ENCODE measurements at regions not wholly inside any gene's neighbourhood (a gene's known extent, or its start where the extent isn't known, plus 50 kb on each side); places are given as distances from the start of the nearest gene placed in this dataset.
A peak's percentile ranks its signal among the peaks of the same experiment; 100 is the strongest.

GRCh38 chr5:68352166-68352565, 136.6 kb downstream of the PIK3R1 start:
- Mint-ChIP-seq H3K9me3 (peaks cover 7% of the 10 kb centered on the region), H3K27me3 (ENCODE audit: low read depth) (no peaks in the 10 kb centered on the region), H3K36me3 (ENCODE audit: insufficient read depth) (no peaks in the 10 kb centered on the region), H3K4me3 (no peak overlapping the region), H3K4me1 (ENCODE audit: low read depth) (no peaks in the 10 kb centered on the region)
- ATAC-seq (no peak), DNase-seq (no peak)

DNA sequence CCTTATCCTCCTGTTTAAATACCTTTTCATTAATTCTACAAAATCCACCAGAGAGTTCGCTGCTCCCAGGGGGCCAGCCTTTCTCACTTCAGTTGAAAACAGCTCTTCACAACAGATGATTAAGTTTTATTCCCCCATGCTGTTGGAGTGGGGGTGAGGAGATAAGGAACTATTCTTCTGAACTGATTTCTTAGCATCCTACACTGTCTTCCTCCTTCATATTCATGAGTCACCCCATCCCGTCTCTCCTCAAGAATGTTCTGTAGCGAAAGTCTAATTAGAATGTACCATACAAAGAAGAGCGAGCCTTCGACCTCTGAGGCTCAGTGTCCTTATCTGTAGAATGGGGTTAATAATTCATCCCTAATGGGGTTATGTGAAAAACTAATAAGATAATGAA, 138.0 kb downstream of the PIK3R1 start:
- Mint-ChIP-seq H3K36me3 (ENCODE audit: insufficient read depth) (no peaks in the 10 kb centered on the region), H3K9me3 (no peaks in the 10 kb centered on the region), H3K27me3 (ENCODE audit: low read depth) (no peaks in the 10 kb centered on the region), H3K4me1 (ENCODE audit: low read depth) (no peaks in the 10 kb centered on the region), H3K4me3 (no peak overlapping the region)
- ATAC-seq, result no peak
- no peak for DNase-seq

DNA sequence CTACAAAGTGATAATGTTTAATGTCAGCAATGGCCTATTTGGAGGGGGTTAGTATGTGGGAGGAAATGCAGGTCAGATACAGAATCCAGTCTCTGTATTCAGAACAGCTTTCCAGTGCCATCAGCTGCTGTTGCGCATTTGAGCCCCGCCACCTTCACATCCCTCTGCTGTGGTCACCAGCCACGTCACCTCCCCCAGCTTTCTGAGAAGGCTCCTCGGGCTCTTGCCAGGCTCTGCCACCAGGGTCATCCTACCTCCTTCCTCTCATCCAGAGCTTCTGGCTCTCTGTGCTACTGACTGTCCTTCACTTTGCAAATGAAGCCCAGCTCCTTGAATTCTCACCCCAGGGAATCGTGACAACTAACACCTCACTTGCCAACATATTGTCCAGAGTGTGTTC, 138.8 kb downstream of the PIK3R1 start:
- Mint-ChIP-seq H3K4me3 (no peak overlapping the region), H3K27me3 (ENCODE audit: low read depth) (no peaks in the 10 kb centered on the region), H3K4me1 (ENCODE audit: low read depth) (no peaks in the 10 kb centered on the region), H3K9me3 (no peaks in the 10 kb centered on the region), H3K36me3 (ENCODE audit: insufficient read depth) (no peaks in the 10 kb centered on the region)
- ATAC-seq, result no peak
- no peak for DNase-seq

GRCh38 chr5:68356216-68356615, 140.7 kb downstream of the PIK3R1 start:
- H3K4me1 Mint-ChIP-seq (ENCODE audit: low read depth), result peaks cover 2% of the 10 kb centered on the region
- no peak for ATAC-seq
- no peaks in the 10 kb centered on the region for H3K9me3 Mint-ChIP-seq
- H3K36me3 Mint-ChIP-seq (ENCODE audit: insufficient read depth), result no peaks in the 10 kb centered on the region
- no peak for DNase-seq
- H3K27me3 Mint-ChIP-seq (ENCODE audit: low read depth), result no peaks in the 10 kb centered on the region
- no peak overlapping the region for H3K4me3 Mint-ChIP-seq

DNA sequence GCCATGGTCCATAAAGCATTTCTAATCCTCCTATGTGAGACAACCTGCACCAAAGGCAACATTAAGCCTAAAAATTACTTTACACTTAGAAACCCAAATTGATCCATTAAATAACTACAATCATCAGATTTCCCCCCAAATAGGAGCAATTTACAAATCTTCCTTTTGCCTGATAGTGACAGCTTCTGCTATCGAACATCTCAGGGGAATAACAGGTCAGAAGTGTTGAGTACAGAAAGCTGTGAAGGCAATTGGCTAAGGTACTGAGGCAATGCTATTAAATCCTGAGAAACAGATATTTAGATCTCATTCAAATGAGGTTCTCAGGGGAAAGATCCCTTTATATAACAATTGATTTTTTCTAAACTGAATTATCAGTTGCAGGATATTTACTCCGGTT, 141.1 kb downstream of the PIK3R1 start:
- no peaks in the 10 kb centered on the region for H3K36me3 Mint-ChIP-seq (ENCODE audit: insufficient read depth)
- peaks cover 2% of the 10 kb centered on the region for H3K4me1 Mint-ChIP-seq (ENCODE audit: low read depth)
- no peak overlapping the region for H3K4me3 Mint-ChIP-seq
- H3K27me3 Mint-ChIP-seq (ENCODE audit: low read depth), result no peaks in the 10 kb centered on the region
- no peaks in the 10 kb centered on the region for H3K9me3 Mint-ChIP-seq
- ATAC-seq (no peak), DNase-seq (no peak)

- Mint-ChIP-seq H3K36me3 (ENCODE audit: insufficient read depth) (no peaks in the 10 kb centered on the region), H3K27me3 (ENCODE audit: low read depth) (no peaks in the 10 kb centered on the region), H3K4me3 (no peak overlapping the region), H3K9me3 (peaks cover 8% of the 10 kb centered on the region), H3K4me1 (ENCODE audit: low read depth) (peaks cover 2% of the 10 kb centered on the region)
- DNase-seq (no peak), ATAC-seq (no peak)
Observed at GRCh38 chr5:68359699-68360098, 144.1 kb downstream of the PIK3R1 start.

GRCh38 chr5:68362331-68362730, 146.8 kb downstream of the PIK3R1 start:
- no peaks in the 10 kb centered on the region for H3K36me3 Mint-ChIP-seq (ENCODE audit: insufficient read depth)
- peaks cover 9% of the 10 kb centered on the region for H3K4me1 Mint-ChIP-seq (ENCODE audit: low read depth)
- H3K27me3 Mint-ChIP-seq (ENCODE audit: low read depth), result no peaks in the 10 kb centered on the region
- no peak overlapping the region for H3K4me3 Mint-ChIP-seq
- DNase-seq, result no peak
- ATAC-seq, result no peak
- H3K9me3 Mint-ChIP-seq, result peaks cover 8% of the 10 kb centered on the region

DNA sequence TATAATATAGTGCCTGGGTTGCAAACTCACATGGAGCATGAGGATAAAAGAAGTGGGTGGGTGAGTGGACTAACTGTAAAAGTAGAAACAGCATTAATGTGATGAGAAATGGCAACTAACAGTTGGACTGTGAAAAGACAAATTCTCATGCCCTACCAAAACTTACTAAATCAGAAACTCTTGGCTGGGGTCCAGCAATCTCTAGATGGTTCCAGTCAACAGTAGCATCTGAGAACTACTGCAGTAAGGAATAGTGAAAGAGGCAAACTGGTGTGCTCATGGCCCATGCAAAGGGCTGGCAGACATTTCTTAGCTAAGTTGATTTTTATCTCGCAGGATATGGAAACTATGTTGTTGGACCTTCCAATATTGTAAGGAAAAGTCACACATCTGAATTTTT, 150.3 kb downstream of the PIK3R1 start:
- peaks cover 8% of the 10 kb centered on the region for H3K9me3 Mint-ChIP-seq
- DNase-seq, result no peak

GRCh38 chr5:68367287-68367686, 151.7 kb downstream of the PIK3R1 start:
- no peak for ATAC-seq
- H3K27me3 Mint-ChIP-seq (ENCODE audit: low read depth), result no peaks in the 10 kb centered on the region
- H3K36me3 Mint-ChIP-seq (ENCODE audit: insufficient read depth), result no peaks in the 10 kb centered on the region
- no peak for DNase-seq
- no peak overlapping the region for H3K4me3 Mint-ChIP-seq
- H3K9me3 Mint-ChIP-seq, result peaks cover 7% of the 10 kb centered on the region
- H3K4me1 Mint-ChIP-seq (ENCODE audit: low read depth), result peaks cover 36% of the 10 kb centered on the region

More for the DNA sequence above, 150.3 kb downstream of the PIK3R1 start:
- H3K27me3 Mint-ChIP-seq (ENCODE audit: low read depth), result no peaks in the 10 kb centered on the region
- ATAC-seq, result no peak
- no peak overlapping the region for H3K4me3 Mint-ChIP-seq
- H3K36me3 Mint-ChIP-seq (ENCODE audit: insufficient read depth), result no peaks in the 10 kb centered on the region
- H3K4me1 Mint-ChIP-seq (ENCODE audit: low read depth), result peaks cover 36% of the 10 kb centered on the region

- no peaks in the 10 kb centered on the region for H3K27me3 Mint-ChIP-seq (ENCODE audit: low read depth)
- H3K9me3 Mint-ChIP-seq, result peaks cover 4% of the 10 kb centered on the region
- no peak for ATAC-seq
- DNase-seq, result no peak
- no peaks in the 10 kb centered on the region for H3K36me3 Mint-ChIP-seq (ENCODE audit: insufficient read depth)
- no peak overlapping the region for H3K4me3 Mint-ChIP-seq
- H3K4me1 Mint-ChIP-seq (ENCODE audit: low read depth), result peaks cover 36% of the 10 kb centered on the region
Observed at GRCh38 chr5:68367717-68368116, 152.2 kb downstream of the PIK3R1 start.

GRCh38 chr5:68368311-68369022, 152.9 kb downstream of the PIK3R1 start:
- DNase-seq (no peak), ATAC-seq (peak; percentile 35 to 44)
- Mint-ChIP-seq H3K4me3 (no peak overlapping the region), H3K4me1 (ENCODE audit: low read depth) (peaks cover 36% of the 10 kb centered on the region), H3K27me3 (ENCODE audit: low read depth) (no peaks in the 10 kb centered on the region), H3K36me3 (ENCODE audit: insufficient read depth) (no peaks in the 10 kb centered on the region), H3K9me3 (peaks cover 2% of the 10 kb centered on the region)

DNA sequence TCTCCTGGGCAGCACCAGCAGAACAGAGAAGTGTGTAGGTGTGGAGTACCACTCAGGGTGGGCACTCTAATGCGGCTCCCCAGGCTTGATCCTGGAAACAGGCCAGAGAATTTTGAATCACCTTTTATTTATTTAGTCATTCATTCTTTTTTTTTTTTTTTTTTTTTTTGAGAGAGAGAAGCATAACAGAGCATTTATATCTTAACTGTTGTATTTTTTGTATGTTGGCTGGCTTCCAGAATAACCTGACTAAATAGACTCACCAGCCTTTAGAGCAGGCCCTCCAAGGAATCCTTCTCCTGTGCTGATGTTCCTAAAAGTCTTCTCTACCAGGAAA, 153.4 kb downstream of the PIK3R1 start:
- ATAC-seq (peak in 1 of 2 donors; percentile 35), DNase-seq (no peak)
- Mint-ChIP-seq H3K4me1 (ENCODE audit: low read depth) (peaks cover 36% of the 10 kb centered on the region), H3K27me3 (ENCODE audit: low read depth) (no peaks in the 10 kb centered on the region), H3K9me3 (no peaks in the 10 kb centered on the region), H3K36me3 (ENCODE audit: insufficient read depth) (no peaks in the 10 kb centered on the region), H3K4me3 (no peak overlapping the region)

DNA sequence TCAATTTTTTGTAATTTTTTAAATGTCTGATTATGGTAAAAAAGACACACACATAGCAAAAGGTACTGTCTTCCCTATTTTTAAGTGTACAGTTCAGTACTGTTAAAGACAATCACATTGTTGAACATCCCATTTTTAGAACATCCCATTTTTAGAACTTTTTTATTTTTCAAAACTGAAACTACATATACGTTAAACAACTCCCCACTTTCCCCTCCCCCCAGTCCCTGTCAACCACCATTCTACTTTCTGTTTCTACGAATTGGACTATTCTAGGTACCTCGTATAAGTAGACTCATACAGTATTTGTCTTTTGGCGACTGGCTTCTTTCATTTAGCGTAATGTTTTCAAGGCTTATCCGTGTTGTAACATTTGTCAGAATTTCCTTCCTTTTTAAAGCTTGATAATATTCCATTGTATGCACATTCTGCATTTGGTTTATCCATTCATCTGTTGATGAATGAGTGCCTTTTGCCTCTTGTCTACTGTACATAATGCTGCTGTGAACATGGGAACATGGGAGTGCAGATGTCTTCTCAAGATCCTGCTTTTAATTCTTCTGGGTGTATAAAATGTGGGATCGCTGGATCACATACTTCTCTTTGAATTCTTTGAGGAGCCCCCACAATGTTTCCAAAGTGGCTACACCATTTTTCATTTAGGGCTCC, 154.0 kb downstream of the PIK3R1 start:
- DNase-seq (peak; percentile 32), ATAC-seq (peak; percentile 66 to 89)
- H3K27me3 Mint-ChIP-seq (ENCODE audit: low read depth), result no peaks in the 10 kb centered on the region
- no peaks in the 10 kb centered on the region for H3K9me3 Mint-ChIP-seq
- H3K4me3 Mint-ChIP-seq, result peak overlapping the region; percentile 55
- H3K4me1 Mint-ChIP-seq (ENCODE audit: low read depth), result peaks cover 36% of the 10 kb centered on the region
- no peaks in the 10 kb centered on the region for H3K36me3 Mint-ChIP-seq (ENCODE audit: insufficient read depth)

DNA sequence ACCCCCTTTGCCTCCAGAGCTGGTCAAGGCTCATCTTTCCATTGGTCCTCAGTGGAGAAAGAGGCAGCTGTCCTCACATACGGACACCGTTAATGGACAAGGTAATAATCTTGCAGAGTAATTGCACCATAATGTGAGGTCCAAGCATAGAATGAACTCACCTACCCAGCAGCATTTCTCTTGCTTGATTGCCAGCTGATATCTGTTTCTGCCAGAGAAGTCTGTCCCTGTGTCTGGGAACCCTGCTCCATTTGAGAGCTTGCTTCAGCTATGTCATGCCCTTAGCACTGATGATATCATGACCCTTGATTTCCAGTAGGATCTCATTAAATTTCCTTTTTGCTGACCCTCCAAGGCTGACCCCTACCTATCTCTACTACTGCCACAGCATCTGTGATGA, 154.6 kb downstream of the PIK3R1 start:
- no peaks in the 10 kb centered on the region for H3K27me3 Mint-ChIP-seq (ENCODE audit: low read depth)
- H3K4me1 Mint-ChIP-seq (ENCODE audit: low read depth), result peaks cover 39% of the 10 kb centered on the region
- H3K36me3 Mint-ChIP-seq (ENCODE audit: insufficient read depth), result no peaks in the 10 kb centered on the region
- no peaks in the 10 kb centered on the region for H3K9me3 Mint-ChIP-seq
- H3K4me3 Mint-ChIP-seq, result no peak overlapping the region
- ATAC-seq (no peak), DNase-seq (no peak)

DNA sequence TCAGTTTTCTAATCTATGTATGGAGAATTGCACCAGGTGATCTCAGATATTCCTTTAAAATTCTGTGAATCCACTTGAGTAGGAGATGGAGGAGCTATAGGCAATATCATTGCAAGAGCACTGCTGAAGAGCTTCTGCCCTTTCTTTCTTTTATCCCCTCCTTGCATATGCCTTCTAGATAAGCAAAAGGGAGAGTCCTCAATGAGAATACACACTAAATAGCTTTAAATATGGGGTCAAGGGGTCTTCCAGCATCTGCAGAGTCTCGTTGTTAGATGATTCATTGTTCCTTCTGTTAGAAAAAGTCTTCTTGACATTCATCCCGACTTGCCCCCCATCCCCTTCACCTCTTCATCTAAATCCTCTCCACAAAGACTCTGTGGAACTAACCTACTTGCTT, 156.1 kb downstream of the PIK3R1 start:
- Mint-ChIP-seq H3K9me3 (no peaks in the 10 kb centered on the region), H3K4me1 (ENCODE audit: low read depth) (peaks cover 33% of the 10 kb centered on the region), H3K27me3 (ENCODE audit: low read depth) (no peaks in the 10 kb centered on the region), H3K4me3 (no peak overlapping the region), H3K36me3 (ENCODE audit: insufficient read depth) (no peaks in the 10 kb centered on the region)
- no peak for DNase-seq
- ATAC-seq, result no peak
